ENCODE measurements at regions not wholly inside any gene's neighbourhood (a gene's known extent, or its start where the extent isn't known, plus 50 kb on each side); places are given as distances from the start of the nearest gene placed in this dataset.

- no peaks in the 10 kb centered on the region for H3K27me3 ChIP-seq (ENCODE audit: control insufficient read depth, insufficient read depth)
- H3K4me3 ChIP-seq (ENCODE audit: low read length): no peak overlapping the region
- DNase-seq (no peak), ATAC-seq (no peak)
- H3K27ac ChIP-seq (ENCODE audit: low read length): no peak overlapping the region
- intact Hi-C loops (cut with DNase I): no loop called here
- H3K9me3 ChIP-seq (ENCODE audit: control insufficient read depth, low read length): no peaks in the 10 kb centered on the region
- H3K4me1 ChIP-seq (ENCODE audit: control insufficient read depth, insufficient read depth, low read length): peaks cover 6% of the 10 kb centered on the region
Measured at GRCh38 chr5:68000805-68001204, 214.8 kb upstream of the PIK3R1 start.

- Histone ChIP-seq H3K9me3 (ENCODE audit: control insufficient read depth, low read length) (no peaks in the 10 kb centered on the region), H3K27me3 (ENCODE audit: control insufficient read depth, insufficient read depth) (no peaks in the 10 kb centered on the region), H3K27ac (ENCODE audit: low read length) (no peak overlapping the region), H3K4me1 (ENCODE audit: control insufficient read depth, insufficient read depth, low read length) (peaks cover 6% of the 10 kb centered on the region), H3K4me3 (ENCODE audit: low read length) (no peak overlapping the region)
- intact Hi-C loops (cut with DNase I): no loop called here
- 55% methylated on average over 2 of the region's 2 CpGs for WGBS
- ATAC-seq: no peak
- DNase-seq: no peak
Measured at GRCh38 chr5:67999391-67999790, 216.2 kb upstream of the PIK3R1 start.

- WGBS: 50% methylated on average over 7 of the region's 7 CpGs
- Histone ChIP-seq H3K27me3 (ENCODE audit: control insufficient read depth, insufficient read depth) (no peaks in the 10 kb centered on the region), H3K4me1 (ENCODE audit: control insufficient read depth, insufficient read depth, low read length) (peaks cover 6% of the 10 kb centered on the region), H3K9me3 (ENCODE audit: control insufficient read depth, low read length) (no peaks in the 10 kb centered on the region), H3K27ac (ENCODE audit: low read length) (peak overlapping the region; percentile 87), H3K4me3 (ENCODE audit: low read length) (no peak overlapping the region)
- peak; percentile 78 to 86 (median 79) for DNase-seq
- ATAC-seq: peak; percentile 93 to 97
- intact Hi-C loops (cut with DNase I): no loop called here
Measured at GRCh38 chr5:67998709-67999261, 216.8 kb upstream of the PIK3R1 start.

GRCh38 chr5:67997892-67998457 is 217.6 kb upstream of the PIK3R1 start:
- H3K9me3 ChIP-seq (ENCODE audit: control insufficient read depth, low read length): no peaks in the 10 kb centered on the region
- WGBS: 98% methylated on average over 4 of the region's 5 CpGs
- H3K27ac ChIP-seq (ENCODE audit: low read length): no peak overlapping the region
- H3K4me1 ChIP-seq (ENCODE audit: control insufficient read depth, insufficient read depth, low read length): peaks cover 6% of the 10 kb centered on the region
- ATAC-seq (no peak), DNase-seq (peak in 1 of 3 donors; percentile 36)
- H3K27me3 ChIP-seq (ENCODE audit: control insufficient read depth, insufficient read depth): no peaks in the 10 kb centered on the region
- no peak overlapping the region for H3K4me3 ChIP-seq (ENCODE audit: low read length)
- intact Hi-C loops (cut with DNase I): no loop called here

GRCh38 chr5:67997148-67997547 is 218.4 kb upstream of the PIK3R1 start:
- DNase-seq (no peak), ATAC-seq (no peak)
- intact Hi-C loops (cut with DNase I): no loop called here
- H3K4me1 ChIP-seq (ENCODE audit: control insufficient read depth, insufficient read depth, low read length): peaks cover 6% of the 10 kb centered on the region
- no peak overlapping the region for H3K4me3 ChIP-seq (ENCODE audit: low read length)
- H3K27me3 ChIP-seq (ENCODE audit: control insufficient read depth, insufficient read depth): no peaks in the 10 kb centered on the region
- H3K27ac ChIP-seq (ENCODE audit: low read length): no peak overlapping the region
- no peaks in the 10 kb centered on the region for H3K9me3 ChIP-seq (ENCODE audit: control insufficient read depth, low read length)
- 96% methylated on average over 1 of the region's 1 CpG for WGBS

GRCh38 chr5:67996596-67996995 is 219.0 kb upstream of the PIK3R1 start:
- H3K27me3 ChIP-seq (ENCODE audit: control insufficient read depth, insufficient read depth): no peaks in the 10 kb centered on the region
- WGBS: 92% methylated on average over 10 of the region's 10 CpGs
- intact Hi-C loops (cut with DNase I): no loop called here
- no peak overlapping the region for H3K4me3 ChIP-seq (ENCODE audit: low read length)
- peak in 1 of 3 donors; percentile 39 for DNase-seq
- ATAC-seq: no peak
- no peaks in the 10 kb centered on the region for H3K9me3 ChIP-seq (ENCODE audit: control insufficient read depth, low read length)
- H3K4me1 ChIP-seq (ENCODE audit: control insufficient read depth, insufficient read depth, low read length): peaks cover 6% of the 10 kb centered on the region
- H3K27ac ChIP-seq (ENCODE audit: low read length): no peak overlapping the region

- Histone ChIP-seq H3K4me3 (ENCODE audit: low read length) (no peak overlapping the region), H3K27ac (ENCODE audit: low read length) (no peak overlapping the region), H3K27me3 (ENCODE audit: control insufficient read depth, insufficient read depth) (no peaks in the 10 kb centered on the region), H3K9me3 (ENCODE audit: control insufficient read depth, low read length) (no peaks in the 10 kb centered on the region), H3K4me1 (ENCODE audit: control insufficient read depth, insufficient read depth, low read length) (no peaks in the 10 kb centered on the region)
- intact Hi-C loops (cut with DNase I): no loop called here
- ATAC-seq (peak in 1 of 2 donors; percentile 47), DNase-seq (no peak)
- 30% methylated on average over 3 of the region's 3 CpGs for WGBS
Measured at GRCh38 chr5:67992923-67993322, 222.6 kb upstream of the PIK3R1 start.

GRCh38 chr5:67989456-67989855 is 226.1 kb upstream of the PIK3R1 start:
- intact Hi-C loops (cut with DNase I): no loop called here
- no peaks in the 10 kb centered on the region for H3K9me3 ChIP-seq (ENCODE audit: control insufficient read depth, low read length)
- no peak overlapping the region for H3K27ac ChIP-seq (ENCODE audit: low read length)
- H3K27me3 ChIP-seq (ENCODE audit: control insufficient read depth, insufficient read depth): no peaks in the 10 kb centered on the region
- H3K4me1 ChIP-seq (ENCODE audit: control insufficient read depth, insufficient read depth, low read length): peaks cover 3% of the 10 kb centered on the region
- H3K4me3 ChIP-seq (ENCODE audit: low read length): no peak overlapping the region
- DNase-seq: peak; percentile 28 to 58 (median 29)
- peak; percentile 62 to 71 for ATAC-seq
- 56% methylated on average over 2 of the region's 2 CpGs for WGBS

GRCh38 chr5:67986761-67987160 is 228.8 kb upstream of the PIK3R1 start:
- intact Hi-C loops (cut with DNase I): no loop called here
- peaks cover 3% of the 10 kb centered on the region for H3K4me1 ChIP-seq (ENCODE audit: control insufficient read depth, insufficient read depth, low read length)
- H3K9me3 ChIP-seq (ENCODE audit: control insufficient read depth, low read length): no peaks in the 10 kb centered on the region
- no peaks in the 10 kb centered on the region for H3K27me3 ChIP-seq (ENCODE audit: control insufficient read depth, insufficient read depth)
- DNase-seq (no peak), ATAC-seq (no peak)
- no peak overlapping the region for H3K4me3 ChIP-seq (ENCODE audit: low read length)
- no peak overlapping the region for H3K27ac ChIP-seq (ENCODE audit: low read length)
- WGBS: 38% methylated on average over 2 of the region's 2 CpGs

- intact Hi-C loops (cut with DNase I): no loop called here
- DNase-seq (no peak), ATAC-seq (peak in 1 of 2 donors; percentile 50)
- H3K9me3 ChIP-seq (ENCODE audit: control insufficient read depth, low read length): no peaks in the 10 kb centered on the region
- H3K27ac ChIP-seq (ENCODE audit: low read length): no peak overlapping the region
- WGBS: 48% methylated on average over 3 of the region's 3 CpGs
- H3K27me3 ChIP-seq (ENCODE audit: control insufficient read depth, insufficient read depth): no peaks in the 10 kb centered on the region
- H3K4me3 ChIP-seq (ENCODE audit: low read length): no peak overlapping the region
- H3K4me1 ChIP-seq (ENCODE audit: control insufficient read depth, insufficient read depth, low read length): peaks cover 3% of the 10 kb centered on the region
Measured at GRCh38 chr5:67985686-67986387, 229.7 kb upstream of the PIK3R1 start.

GRCh38 chr5:67984546-67984945 is 231.0 kb upstream of the PIK3R1 start:
- Histone ChIP-seq H3K9me3 (ENCODE audit: control insufficient read depth, low read length) (no peaks in the 10 kb centered on the region), H3K4me3 (ENCODE audit: low read length) (no peak overlapping the region), H3K4me1 (ENCODE audit: control insufficient read depth, insufficient read depth, low read length) (peaks cover 3% of the 10 kb centered on the region), H3K27me3 (ENCODE audit: control insufficient read depth, insufficient read depth) (no peaks in the 10 kb centered on the region), H3K27ac (ENCODE audit: low read length) (no peak overlapping the region)
- intact Hi-C loops (cut with DNase I): no loop called here
- 96% methylated on average over 2 of the region's 2 CpGs for WGBS
- DNase-seq: no peak
- ATAC-seq: no peak

Measured in right cardiac atrium (tissue), 5 donors.